HEK293 (cell line): ENCODE measurements at regions not wholly inside any gene's neighbourhood (a gene's known extent, or its start where the extent isn't known, plus 50 kb on each side); places are given as distances from the start of the nearest gene placed in this dataset.

ENCODE experiments used
- GFI1B ChIP-seq: fragments of 450-650 bp; formaldehyde crosslinking; IDR thresholded peaks from 2 replicates; pipeline ENCODE4 v1.5.1; 2016; ENCODE audit warnings: missing biosample characterization, missing genetic modification characterization
- GLIS1 ChIP-seq: fragments of 450-650 bp; formaldehyde crosslinking; IDR thresholded peaks from 2 replicates; pipeline ENCODE4 v1.5.1; 2016; ENCODE audit warnings: missing biosample characterization, missing genetic modification characterization
- OSR2 ChIP-seq: fragments of 450-650 bp; formaldehyde crosslinking; IDR thresholded peaks from 2 replicates; pipeline ENCODE4 v1.5.1; 2016; ENCODE audit warnings: missing biosample characterization, missing genetic modification characterization
- SCRT2 ChIP-seq: fragments of 450-650 bp; formaldehyde crosslinking; IDR thresholded peaks from 2 replicates; pipeline ENCODE4 v1.5.1; 2016; ENCODE audit warnings: missing biosample characterization, missing genetic modification characterization
- ZEB2 ChIP-seq: fragments of 450-650 bp; formaldehyde crosslinking; IDR thresholded peaks from 2 replicates; pipeline ENCODE4 v1.5.1; 2016; ENCODE audit warnings: missing biosample characterization, missing genetic modification characterization
- ZNF335 ChIP-seq: fragments of 450-650 bp; formaldehyde crosslinking; conservative IDR thresholded peaks from 2 replicates; pipeline ENCODE4 v1.5.1; 2016; ENCODE audit warnings: missing biosample characterization, missing genetic modification characterization
- ZNF354C ChIP-seq: fragments of 450-650 bp; formaldehyde crosslinking; IDR thresholded peaks from 2 replicates; pipeline ENCODE4 v1.5.1; 2016; ENCODE audit warnings: missing biosample characterization, missing genetic modification characterization, low read depth, borderline replicate concordance
- ZNF366 ChIP-seq: fragments of 450-650 bp; formaldehyde crosslinking; conservative IDR thresholded peaks from 2 replicates; pipeline ENCODE4 v1.5.1; 2016; ENCODE audit warnings: missing biosample characterization, missing genetic modification characterization
- ZNF521 ChIP-seq: fragments of 450-650 bp; formaldehyde crosslinking; IDR thresholded peaks from 2 replicates; pipeline ENCODE4 v1.5.1; 2017; ENCODE audit warnings: missing biosample characterization, mild to moderate bottlenecking, missing genetic modification characterization
- ZNF626 ChIP-seq: fragments of 450-650 bp; sonication (Bioruptor Pico); formaldehyde crosslinking; IDR thresholded peaks from 2 replicates; pipeline ENCODE4 v1.5.1; 2018; ENCODE audit warnings: missing biosample characterization, missing genetic modification characterization, inconsistent platforms
- ZNF629 ChIP-seq: fragments of 450-650 bp; formaldehyde crosslinking; IDR thresholded peaks from 2 replicates; pipeline ENCODE4 v1.5.1; 2017; ENCODE audit warnings: missing biosample characterization, missing genetic modification characterization
- ZNF654 ChIP-seq: fragments of 450-650 bp; formaldehyde crosslinking; IDR thresholded peaks from 2 replicates; pipeline ENCODE4 v1.5.1; 2016; ENCODE audit warnings: low read depth, missing biosample characterization, missing genetic modification characterization
- ZNF768 ChIP-seq: fragments of 450-650 bp; formaldehyde crosslinking; IDR thresholded peaks from 2 replicates; pipeline ENCODE4 v1.5.1; 2018; ENCODE audit warnings: missing biosample characterization, mild to moderate bottlenecking, missing genetic modification characterization
- ZSCAN30 ChIP-seq: fragments of 450-650 bp; IDR thresholded peaks from 2 replicates; pipeline ENCODE4 v1.5.1; 2018; ENCODE audit warnings: missing biosample characterization, mild to moderate bottlenecking, missing genetic modification characterization, moderate library complexity
- TF ChIP-seq, protein P1 (sequence below): fragments of 450-650 bp; formaldehyde crosslinking; IDR thresholded peaks from 2 replicates; pipeline ENCODE4 v1.5.1; 2016; ENCODE audit warnings: missing biosample characterization, missing genetic modification characterization, borderline replicate concordance
- TF ChIP-seq, protein P2 (sequence below): fragments of 450-650 bp; formaldehyde crosslinking; IDR thresholded peaks from 2 replicates; pipeline ENCODE4 v1.5.1; 2016; ENCODE audit warnings: missing biosample characterization, missing genetic modification characterization
- TF ChIP-seq, protein P3 (sequence below): fragments of 450-650 bp; formaldehyde crosslinking; conservative IDR thresholded peaks from 2 replicates; pipeline ENCODE4 v1.5.1; 2016; ENCODE audit warnings: low read depth, missing biosample characterization, missing genetic modification characterization
- TF ChIP-seq, protein P4 (sequence below): fragments of 450-650 bp; formaldehyde crosslinking; IDR thresholded peaks from 2 replicates; pipeline ENCODE4 v1.5.1; 2016; ENCODE audit warnings: missing biosample characterization, missing genetic modification characterization
- TF ChIP-seq, protein P5 (sequence below): fragments of 450-650 bp; IDR thresholded peaks from 2 replicates; pipeline ENCODE4 v1.5.1; 2018; ENCODE audit warnings: missing biosample characterization, mild to moderate bottlenecking, missing genetic modification characterization

DNA sequence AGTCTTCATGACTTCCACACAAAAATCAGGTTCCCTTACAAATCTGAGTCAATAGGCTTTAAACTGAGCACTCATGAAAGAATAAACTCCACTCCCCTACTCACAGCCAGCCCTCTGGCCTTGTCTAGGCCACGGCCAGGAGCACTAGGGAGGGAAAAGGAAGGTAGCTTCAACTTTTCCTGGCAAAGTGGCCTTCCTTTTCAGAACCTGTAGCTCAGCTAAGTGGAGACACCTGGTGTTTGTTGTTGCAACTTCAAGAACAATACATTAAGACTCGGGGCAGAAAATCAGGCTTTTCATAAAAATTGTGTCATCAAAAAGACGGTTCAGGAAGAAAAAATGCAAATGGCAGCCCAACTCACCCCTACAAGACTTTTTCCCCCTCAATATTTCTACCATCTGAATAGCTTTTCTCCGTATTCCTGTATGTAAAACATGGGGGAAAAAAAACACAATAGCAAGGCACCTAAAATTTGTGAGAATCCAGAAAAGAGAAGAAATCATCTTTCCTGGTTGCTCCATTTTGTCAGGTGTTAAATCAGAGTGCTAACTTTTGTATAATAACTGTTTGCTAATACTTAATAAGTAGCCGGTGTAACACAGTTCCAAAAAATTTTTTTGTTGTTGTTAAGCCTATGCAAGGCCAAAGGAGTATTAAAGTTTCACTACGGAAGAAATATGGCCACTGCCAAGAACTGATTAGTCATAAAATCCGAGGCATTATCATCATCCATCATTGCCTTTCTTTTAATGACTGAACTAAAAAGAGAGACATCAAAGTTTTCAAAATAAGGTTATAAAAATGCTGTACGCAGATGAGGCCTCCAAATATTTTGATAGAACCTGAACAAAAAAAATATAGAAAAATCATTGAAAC lies 66.2 kb upstream of the ARID5B start (continued):
- TF ChIP-seq, protein P1, sequence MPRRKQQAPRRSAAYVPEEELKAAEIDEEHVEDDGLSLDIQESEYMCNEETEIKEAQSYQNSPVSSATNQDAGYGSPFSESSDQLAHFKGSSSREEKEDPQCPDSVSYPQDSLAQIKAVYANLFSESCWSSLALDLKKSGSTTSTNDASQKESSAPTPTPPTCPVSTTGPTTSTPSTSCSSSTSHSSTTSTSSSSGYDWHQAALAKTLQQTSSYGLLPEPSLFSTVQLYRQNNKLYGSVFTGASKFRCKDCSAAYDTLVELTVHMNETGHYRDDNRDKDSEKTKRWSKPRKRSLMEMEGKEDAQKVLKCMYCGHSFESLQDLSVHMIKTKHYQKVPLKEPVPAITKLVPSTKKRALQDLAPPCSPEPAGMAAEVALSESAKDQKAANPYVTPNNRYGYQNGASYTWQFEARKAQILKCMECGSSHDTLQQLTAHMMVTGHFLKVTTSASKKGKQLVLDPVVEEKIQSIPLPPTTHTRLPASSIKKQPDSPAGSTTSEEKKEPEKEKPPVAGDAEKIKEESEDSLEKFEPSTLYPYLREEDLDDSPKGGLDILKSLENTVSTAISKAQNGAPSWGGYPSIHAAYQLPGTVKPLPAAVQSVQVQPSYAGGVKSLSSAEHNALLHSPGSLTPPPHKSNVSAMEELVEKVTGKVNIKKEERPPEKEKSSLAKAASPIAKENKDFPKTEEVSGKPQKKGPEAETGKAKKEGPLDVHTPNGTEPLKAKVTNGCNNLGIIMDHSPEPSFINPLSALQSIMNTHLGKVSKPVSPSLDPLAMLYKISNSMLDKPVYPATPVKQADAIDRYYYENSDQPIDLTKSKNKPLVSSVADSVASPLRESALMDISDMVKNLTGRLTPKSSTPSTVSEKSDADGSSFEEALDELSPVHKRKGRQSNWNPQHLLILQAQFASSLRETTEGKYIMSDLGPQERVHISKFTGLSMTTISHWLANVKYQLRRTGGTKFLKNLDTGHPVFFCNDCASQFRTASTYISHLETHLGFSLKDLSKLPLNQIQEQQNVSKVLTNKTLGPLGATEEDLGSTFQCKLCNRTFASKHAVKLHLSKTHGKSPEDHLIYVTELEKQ = peak; percentile 46
- TF ChIP-seq SCRT2 (tag by site-specific recombination) = peak; percentile 82
- TF ChIP-seq GFI1B (tag by site-specific recombination) = peak; percentile 44; the same call in 1 of the 2 replicates
- TF ChIP-seq, protein P2, sequence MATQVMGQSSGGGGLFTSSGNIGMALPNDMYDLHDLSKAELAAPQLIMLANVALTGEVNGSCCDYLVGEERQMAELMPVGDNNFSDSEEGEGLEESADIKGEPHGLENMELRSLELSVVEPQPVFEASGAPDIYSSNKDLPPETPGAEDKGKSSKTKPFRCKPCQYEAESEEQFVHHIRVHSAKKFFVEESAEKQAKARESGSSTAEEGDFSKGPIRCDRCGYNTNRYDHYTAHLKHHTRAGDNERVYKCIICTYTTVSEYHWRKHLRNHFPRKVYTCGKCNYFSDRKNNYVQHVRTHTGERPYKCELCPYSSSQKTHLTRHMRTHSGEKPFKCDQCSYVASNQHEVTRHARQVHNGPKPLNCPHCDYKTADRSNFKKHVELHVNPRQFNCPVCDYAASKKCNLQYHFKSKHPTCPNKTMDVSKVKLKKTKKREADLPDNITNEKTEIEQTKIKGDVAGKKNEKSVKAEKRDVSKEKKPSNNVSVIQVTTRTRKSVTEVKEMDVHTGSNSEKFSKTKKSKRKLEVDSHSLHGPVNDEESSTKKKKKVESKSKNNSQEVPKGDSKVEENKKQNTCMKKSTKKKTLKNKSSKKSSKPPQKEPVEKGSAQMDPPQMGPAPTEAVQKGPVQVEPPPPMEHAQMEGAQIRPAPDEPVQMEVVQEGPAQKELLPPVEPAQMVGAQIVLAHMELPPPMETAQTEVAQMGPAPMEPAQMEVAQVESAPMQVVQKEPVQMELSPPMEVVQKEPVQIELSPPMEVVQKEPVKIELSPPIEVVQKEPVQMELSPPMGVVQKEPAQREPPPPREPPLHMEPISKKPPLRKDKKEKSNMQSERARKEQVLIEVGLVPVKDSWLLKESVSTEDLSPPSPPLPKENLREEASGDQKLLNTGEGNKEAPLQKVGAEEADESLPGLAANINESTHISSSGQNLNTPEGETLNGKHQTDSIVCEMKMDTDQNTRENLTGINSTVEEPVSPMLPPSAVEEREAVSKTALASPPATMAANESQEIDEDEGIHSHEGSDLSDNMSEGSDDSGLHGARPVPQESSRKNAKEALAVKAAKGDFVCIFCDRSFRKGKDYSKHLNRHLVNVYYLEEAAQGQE (tag by site-specific recombination) = no peak
- 0 out of 2 replicates have a peak, but pooled peaks have one; percentile 35 for TF ChIP-seq ZNF335
- TF ChIP-seq ZNF654 (tag by site-specific recombination) = peak; percentile 58
- no peak for TF ChIP-seq ZNF521 (tag by site-specific recombination)
- TF ChIP-seq ZNF629 = peak; percentile 50; the same call in 1 of the 2 replicates
- TF ChIP-seq ZNF354C (tag by site-specific recombination) = no peak
- TF ChIP-seq, protein P3, sequence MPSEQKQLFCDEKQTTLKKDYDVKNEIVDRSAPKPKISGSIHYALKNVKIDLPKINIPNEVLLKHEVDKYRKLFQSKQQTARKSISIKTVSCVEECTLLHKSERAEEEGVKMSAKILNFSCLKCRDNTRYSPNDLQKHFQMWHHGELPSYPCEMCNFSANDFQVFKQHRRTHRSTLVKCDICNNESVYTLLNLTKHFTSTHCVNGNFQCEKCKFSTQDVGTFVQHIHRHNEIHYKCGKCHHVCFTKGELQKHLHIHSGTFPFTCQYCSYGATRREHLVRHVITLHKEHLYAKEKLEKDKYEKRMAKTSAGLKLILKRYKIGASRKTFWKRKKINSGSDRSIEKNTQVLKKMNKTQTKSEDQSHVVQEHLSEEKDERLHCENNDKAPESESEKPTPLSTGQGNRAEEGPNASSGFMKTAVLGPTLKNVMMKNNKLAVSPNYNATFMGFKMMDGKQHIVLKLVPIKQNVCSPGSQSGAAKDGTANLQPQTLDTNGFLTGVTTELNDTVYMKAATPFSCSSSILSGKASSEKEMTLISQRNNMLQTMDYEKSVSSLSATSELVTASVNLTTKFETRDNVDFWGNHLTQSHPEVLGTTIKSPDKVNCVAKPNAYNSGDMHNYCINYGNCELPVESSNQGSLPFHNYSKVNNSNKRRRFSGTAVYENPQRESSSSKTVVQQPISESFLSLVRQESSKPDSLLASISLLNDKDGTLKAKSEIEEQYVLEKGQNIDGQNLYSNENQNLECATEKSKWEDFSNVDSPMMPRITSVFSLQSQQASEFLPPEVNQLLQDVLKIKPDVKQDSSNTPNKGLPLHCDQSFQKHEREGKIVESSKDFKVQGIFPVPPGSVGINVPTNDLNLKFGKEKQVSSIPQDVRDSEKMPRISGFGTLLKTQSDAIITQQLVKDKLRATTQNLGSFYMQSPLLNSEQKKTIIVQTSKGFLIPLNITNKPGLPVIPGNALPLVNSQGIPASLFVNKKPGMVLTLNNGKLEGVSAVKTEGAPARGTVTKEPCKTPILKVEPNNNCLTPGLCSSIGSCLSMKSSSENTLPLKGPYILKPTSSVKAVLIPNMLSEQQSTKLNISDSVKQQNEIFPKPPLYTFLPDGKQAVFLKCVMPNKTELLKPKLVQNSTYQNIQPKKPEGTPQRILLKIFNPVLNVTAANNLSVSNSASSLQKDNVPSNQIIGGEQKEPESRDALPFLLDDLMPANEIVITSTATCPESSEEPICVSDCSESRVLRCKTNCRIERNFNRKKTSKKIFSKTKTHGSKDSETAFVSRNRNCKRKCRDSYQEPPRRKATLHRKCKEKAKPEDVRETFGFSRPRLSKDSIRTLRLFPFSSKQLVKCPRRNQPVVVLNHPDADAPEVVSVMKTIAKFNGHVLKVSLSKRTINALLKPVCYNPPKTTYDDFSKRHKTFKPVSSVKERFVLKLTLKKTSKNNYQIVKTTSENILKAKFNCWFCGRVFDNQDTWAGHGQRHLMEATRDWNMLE (tag by site-specific recombination) = 0 out of 2 replicates have a peak, but pooled peaks have one; percentile 7
- TF ChIP-seq ZNF626 (tag by site-specific recombination) = 0 out of 2 replicates have a peak, but pooled peaks have one; percentile 8
- peak; percentile 55; the same call in 1 of the 2 replicates for TF ChIP-seq ZNF366
- TF ChIP-seq, protein P4, sequence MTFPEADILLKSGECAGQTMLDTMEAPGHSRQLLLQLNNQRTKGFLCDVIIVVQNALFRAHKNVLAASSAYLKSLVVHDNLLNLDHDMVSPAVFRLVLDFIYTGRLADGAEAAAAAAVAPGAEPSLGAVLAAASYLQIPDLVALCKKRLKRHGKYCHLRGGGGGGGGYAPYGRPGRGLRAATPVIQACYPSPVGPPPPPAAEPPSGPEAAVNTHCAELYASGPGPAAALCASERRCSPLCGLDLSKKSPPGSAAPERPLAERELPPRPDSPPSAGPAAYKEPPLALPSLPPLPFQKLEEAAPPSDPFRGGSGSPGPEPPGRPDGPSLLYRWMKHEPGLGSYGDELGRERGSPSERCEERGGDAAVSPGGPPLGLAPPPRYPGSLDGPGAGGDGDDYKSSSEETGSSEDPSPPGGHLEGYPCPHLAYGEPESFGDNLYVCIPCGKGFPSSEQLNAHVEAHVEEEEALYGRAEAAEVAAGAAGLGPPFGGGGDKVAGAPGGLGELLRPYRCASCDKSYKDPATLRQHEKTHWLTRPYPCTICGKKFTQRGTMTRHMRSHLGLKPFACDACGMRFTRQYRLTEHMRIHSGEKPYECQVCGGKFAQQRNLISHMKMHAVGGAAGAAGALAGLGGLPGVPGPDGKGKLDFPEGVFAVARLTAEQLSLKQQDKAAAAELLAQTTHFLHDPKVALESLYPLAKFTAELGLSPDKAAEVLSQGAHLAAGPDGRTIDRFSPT (tag by site-specific recombination) = 0 out of 2 replicates have a peak, but pooled peaks have one; percentile 31
- TF ChIP-seq, protein P5, sequence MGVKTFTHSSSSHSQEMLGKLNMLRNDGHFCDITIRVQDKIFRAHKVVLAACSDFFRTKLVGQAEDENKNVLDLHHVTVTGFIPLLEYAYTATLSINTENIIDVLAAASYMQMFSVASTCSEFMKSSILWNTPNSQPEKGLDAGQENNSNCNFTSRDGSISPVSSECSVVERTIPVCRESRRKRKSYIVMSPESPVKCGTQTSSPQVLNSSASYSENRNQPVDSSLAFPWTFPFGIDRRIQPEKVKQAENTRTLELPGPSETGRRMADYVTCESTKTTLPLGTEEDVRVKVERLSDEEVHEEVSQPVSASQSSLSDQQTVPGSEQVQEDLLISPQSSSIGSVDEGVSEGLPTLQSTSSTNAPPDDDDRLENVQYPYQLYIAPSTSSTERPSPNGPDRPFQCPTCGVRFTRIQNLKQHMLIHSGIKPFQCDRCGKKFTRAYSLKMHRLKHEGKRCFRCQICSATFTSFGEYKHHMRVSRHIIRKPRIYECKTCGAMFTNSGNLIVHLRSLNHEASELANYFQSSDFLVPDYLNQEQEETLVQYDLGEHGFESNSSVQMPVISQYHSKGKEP (tag by site-specific recombination) = peak; percentile 30; the same call in 1 of the 2 replicates
- peak; percentile 18; the same call in 1 of the 2 replicates for TF ChIP-seq ZEB2 (tag by site-specific recombination)
- TF ChIP-seq GLIS1 (tag by site-specific recombination) = 0 out of 2 replicates have a peak, but pooled peaks have one; percentile 10
- TF ChIP-seq ZSCAN30 = 0 out of 2 replicates have a peak, but pooled peaks have one; percentile 29
- TF ChIP-seq OSR2 (tag by site-specific recombination) = 0 out of 2 replicates have a peak, but pooled peaks have one; percentile 11
- TF ChIP-seq ZNF768 = no peak
